Esophagus muscularis mucosa (tissue), 4 donors: ENCODE measurements at regions not wholly inside any gene's neighbourhood (a gene's known extent, or its start where the extent isn't known, plus 50 kb on each side); places are given as distances from the start of the nearest gene placed in this dataset.

Experiments used
- CTCF ChIP-seq, 3 experiments: fragments of 200-600 bp in 2 of 3; fragments of 450-650 bp in 1 of 3; sonication (generic) in 2 of 3; IDR thresholded peaks; one replicate each; pipeline ENCODE4 v1.5.1; 2017 to 2019; ENCODE audit warnings: antibody characterized with exemption in 3 of 3, mild to moderate bottlenecking in 2 of 3, moderate library complexity in 1 of 3
- EP300 ChIP-seq: sonication (generic); formaldehyde crosslinking; IDR thresholded peaks from one replicate; pipeline ENCODE4 v1.6.1; 2017; ENCODE audit warnings: antibody characterized with exemption
- POLR2A ChIP-seq: fragments of 450-650 bp; IDR thresholded peaks from one replicate; pipeline ENCODE4 v1.6.1; 2017; ENCODE audit warnings: antibody characterized with exemption, moderate library complexity, mild to moderate bottlenecking, low read depth
- POLR2AphosphoS5 ChIP-seq, 2 donors: sonication (generic); formaldehyde crosslinking; IDR thresholded peaks; one replicate each; pipeline ENCODE4 v1.6.1; 2017; ENCODE audit warnings: antibody characterized with exemption in 2 of 2

- TF ChIP-seq CTCF (IDR thresholded peaks at IDR 0.05) (no peak), POLR2A (no peak), POLR2AphosphoS5 (IDR thresholded peaks at IDR 0.05) (no peak), EP300 (no peak)
Observed at GRCh38 chr7:27351137-27351536, 108.5 kb downstream of the EVX1 start.
